GM12878 (cell line): ENCODE measurements at regions not wholly inside any gene's neighbourhood (a gene's known extent, or its start where the extent isn't known, plus 50 kb on each side); places are given as distances from the start of the nearest gene placed in this dataset.

ENCODE experiments used
- ATAC-seq: fragments of 200-7000 bp; cut with Tn5 transposase; 3 replicates; pipeline ENCODE4 v1.9.1; 2020; ENCODE audit warnings: mild to moderate bottlenecking, moderate library complexity
- BruUV-seq: library from RNA; stranded (reverse); fragments of 400-500 nt; replicated peaks from 2 replicates; lab custom pipeline; 2021; lab: Mats Ljungman, UMichigan
- CTCF ChIA-PET: fragments of 300-600 bp; sonication (Branson Sonifier 250); formaldehyde crosslinking; extraction: SDS; loops from one replicate; lab custom pipeline; 2021; ENCODE audit warnings: inconsistent platforms; lab: Yijun Ruan, JAX
- POLR2A ChIA-PET: fragments of 350-600 bp; formaldehyde crosslinking; extraction: SDS; loops from one replicate; lab custom pipeline; 2021; ENCODE audit warnings: inconsistent platforms; lab: Charles Lee
- RAD21 ChIA-PET: fragments of 300-600 bp; sonication (Branson Sonifier 250); formaldehyde crosslinking; loops from one replicate; lab custom pipeline; 2023; ENCODE audit warnings: antibody characterized with exemption; ENCODE audit not compliant: unreplicated experiment; lab: Charles Lee
- SMC1A ChIA-PET: fragments of 300-600 bp; sonication (Branson Sonifier 250); formaldehyde crosslinking; loops from one replicate; lab custom pipeline; 2023; ENCODE audit not compliant: unreplicated experiment, uncharacterized antibody; lab: Charles Lee
- DNase-seq: peaks from one replicate; pipeline ENCODE4 v3.0.0-alpha.2; 2011; ENCODE audit warnings: low read depth, low spot score
- FAIRE-seq: peaks from 3 replicates; lab custom pipeline; 2011; peaks lifted over from hg19 to GRCh38; lab: Jason Lieb, UNC
- H2AFZ ChIP-seq: 2 replicates; pipeline ENCODE4 v1.6.0; 2011; ENCODE audit warnings: low read depth, low read length, control low read depth; ENCODE audit not compliant: control insufficient read depth
- H3K27ac ChIP-seq: 2 replicates; pipeline ENCODE4 v1.5.1; 2011; ENCODE audit warnings: control low read depth; ENCODE audit not compliant: control insufficient read depth, insufficient read depth
- H3K27me3 ChIP-seq, 2 experiments: replicated peaks in 1 of 2; 2 replicates each; pipeline versions ENCODE4 v1.6.0 to v1.6.1; 2011; ENCODE audit warnings: low read length in 1 of 2; ENCODE audit not compliant: control insufficient read depth in 2 of 2, insufficient read depth in 2 of 2
- H3K36me3 ChIP-seq, 2 experiments: 2 replicates each; pipeline ENCODE4 v1.5.1; 2011; ENCODE audit warnings: low read length in 1 of 2; ENCODE audit not compliant: control insufficient read depth in 2 of 2, insufficient read depth in 2 of 2
- H3K4me1 ChIP-seq: 2 replicates; pipeline ENCODE4 v1.6.1; 2011; ENCODE audit warnings: mild to moderate bottlenecking, low read length, moderate library complexity, mixed read lengths; ENCODE audit not compliant: control insufficient read depth, insufficient read depth
- H3K4me2 ChIP-seq: 2 replicates; pipeline ENCODE4 v1.6.0; 2011; ENCODE audit warnings: control low read depth; ENCODE audit not compliant: control insufficient read depth, insufficient read depth
- H3K4me3 ChIP-seq: fragments of 200-600 bp; sonication (generic); 2 replicates; pipeline ENCODE4 v1.5.1; 2016
- H3K79me2 ChIP-seq: 2 replicates; pipeline ENCODE4 v1.6.0; 2011; ENCODE audit warnings: low read length; ENCODE audit not compliant: control insufficient read depth, insufficient read depth
- H3K9ac ChIP-seq: 2 replicates; pipeline ENCODE4 v1.8.0; 2011; ENCODE audit warnings: low read length, control low read depth, mixed read lengths; ENCODE audit not compliant: control insufficient read depth, insufficient read depth
- H3K9me3 ChIP-seq: replicated peaks from 3 replicates; pipeline ENCODE4 v1.5.1; 2011; ENCODE audit warnings: mild to moderate bottlenecking, low read length; ENCODE audit not compliant: control insufficient read depth, insufficient read depth
- H4K20me1 ChIP-seq: 2 replicates; pipeline ENCODE4 v1.6.0; 2011; ENCODE audit not compliant: control insufficient read depth, insufficient read depth
- ATF7 ChIP-seq: fragments of 450-650 bp; IDR thresholded peaks from 2 replicates; pipeline ENCODE4 v1.6.1; 2016; ENCODE audit warnings: low read depth, mild to moderate bottlenecking
- CREM ChIP-seq: IDR thresholded peaks from 2 replicates; pipeline ENCODE4 v1.6.1; 2014; ENCODE audit warnings: antibody characterized with exemption, low read depth
- HSF1 ChIP-seq: fragments of 150-350 bp; IDR thresholded peaks from 2 replicates; pipeline ENCODE4 v1.6.1; 2014; ENCODE audit warnings: mild to moderate bottlenecking, low read depth, low read length
- MTA2 ChIP-seq: fragments of 450-650 bp; IDR thresholded peaks from 2 replicates; pipeline ENCODE4 v1.6.1; 2016; ENCODE audit warnings: low read depth, mild to moderate bottlenecking, moderate library complexity
- MXI1 ChIP-seq: fragments of 150-350 bp; IDR thresholded peaks from 2 replicates; pipeline ENCODE4 v1.6.1; 2011; ENCODE audit warnings: low read depth, mild to moderate bottlenecking, inconsistent platforms, low read length, improper control_type of control experiment
- MYB ChIP-seq: fragments of 150-350 bp; IDR thresholded peaks from 2 replicates; pipeline ENCODE4 v1.6.1; 2014; ENCODE audit warnings: mild to moderate bottlenecking, low read depth, low read length, borderline replicate concordance
- NFIC ChIP-seq: IDR thresholded peaks from 2 replicates; pipeline ENCODE4 v1.6.1; 2012; ENCODE audit warnings: low read depth, mild to moderate bottlenecking, inconsistent platforms, low read length, moderate library complexity
- PML ChIP-seq: IDR thresholded peaks from 2 replicates; pipeline ENCODE4 v1.6.1; 2012; ENCODE audit warnings: low read length, inconsistent platforms
- POLR2A ChIP-seq: IDR thresholded peaks from 2 replicates; pipeline ENCODE4 v1.6.1; 2011; ENCODE audit warnings: low read depth, mild to moderate bottlenecking, low read length
- RAD21 ChIP-seq: IDR thresholded peaks from 2 replicates; pipeline ENCODE4 v1.6.1; 2011; ENCODE audit warnings: mild to moderate bottlenecking, low read depth, low read length, moderate library complexity; ENCODE audit not compliant: insufficient read depth
- RELA ChIP-seq: fragments of 450-650 bp; IDR thresholded peaks from 2 replicates; pipeline ENCODE4 v1.8.0; 2014; ENCODE audit warnings: borderline replicate concordance; ENCODE audit not compliant: partially characterized antibody
- SMARCA5 ChIP-seq: fragments of 450-650 bp; IDR thresholded peaks from 2 replicates; pipeline ENCODE4 v1.6.1; 2017; ENCODE audit warnings: mild to moderate bottlenecking
- SP1 ChIP-seq: IDR thresholded peaks from one replicate; pipeline ENCODE4 v1.6.1; 2011; ENCODE audit warnings: low read depth, low read length
- ZBED1 ChIP-seq: IDR thresholded peaks from 2 replicates; pipeline ENCODE4 v1.6.1; 2016; ENCODE audit warnings: borderline replicate concordance
- ZNF217 ChIP-seq: fragments of 450-650 bp; IDR thresholded peaks from 2 replicates; pipeline ENCODE4 v1.6.1; 2017; ENCODE audit warnings: antibody characterized with exemption, mild to moderate bottlenecking
- in situ Hi-C: fragments of 300-500 bp; cut with MboI; formaldehyde crosslinking; loops from 9 replicates; pipeline ENCODE4 v1.14.3; 2018; ENCODE audit warnings: mixed read lengths
- intact Hi-C: fragments of 100-400 bp; cut with micrococcal nuclease; formaldehyde crosslinking; loops from one replicate; pipeline ENCODE4 v1.14.2; 2022; ENCODE audit not compliant: unreplicated experiment
- TF ChIP-seq, protein P1 (sequence below): fragments of 450-650 bp; IDR thresholded peaks from 2 replicates; pipeline ENCODE4 v1.6.1; 2017; ENCODE audit warnings: borderline replicate concordance
- TF ChIP-seq, protein P2 (sequence below): fragments of 450-650 bp; IDR thresholded peaks from 2 replicates; pipeline ENCODE4 v1.6.1; 2016; ENCODE audit warnings: mild to moderate bottlenecking

DNA sequence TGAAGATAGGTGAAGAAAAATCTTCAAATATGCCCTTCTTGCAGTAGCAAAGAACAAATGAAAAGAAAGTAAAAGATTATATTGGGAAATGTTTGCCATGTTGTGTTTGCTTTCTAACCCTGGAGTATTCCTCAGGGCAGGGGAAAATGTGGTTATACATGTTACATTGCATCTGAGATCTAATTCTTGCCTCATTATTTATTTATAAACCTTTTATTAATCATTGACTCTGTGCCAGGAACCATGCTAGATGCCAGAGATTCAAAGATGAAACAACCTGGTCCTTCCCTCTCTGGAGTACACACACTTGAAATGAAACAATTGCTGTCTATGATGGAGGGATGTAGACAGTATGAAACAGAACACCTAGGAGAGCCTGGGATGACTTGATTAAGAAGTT, 128.1 kb upstream of the HMGA2 start:
- ChIA-PET RAD21 (no interaction called here), POLR2A (no interaction called here)
- no peak overlapping the region for H3K4me2 ChIP-seq

More for the DNA sequence above, 128.1 kb upstream of the HMGA2 start:
- Histone ChIP-seq H2AFZ (no peak overlapping the region), H3K4me1 (no peaks in the 10 kb centered on the region), H3K36me3 (no peaks in the 10 kb centered on the region), H3K27ac (no peak overlapping the region), H3K4me3 (no peak overlapping the region), H3K27me3 (0 out of 4 replicates have a peak, but pooled peaks cover 0 to 3% of the 10 kb centered on the region in 2 experiments), H4K20me1 (no peaks in the 10 kb centered on the region), H3K9ac (no peak overlapping the region), H3K79me2 (no peaks in the 10 kb centered on the region), H3K9me3 (no peaks in the 10 kb centered on the region)
- ChIA-PET SMC1A (no interaction called here), CTCF (interaction anchor here (1.5 kb wide), 1 partner anchor 10 kb away, joined by 3 read pairs; no protein-coding TSS in a partner anchor)
- no peak for ATAC-seq
- in situ Hi-C loops (no loop called here), intact Hi-C loops (no loop called here)
- no TSS peak for BruUV-seq
- no peak for DNase-seq
- no peak for TF ChIP-seq SMARCA5
- TF ChIP-seq CREM = no peak
- TF ChIP-seq PML = no peak
- TF ChIP-seq ATF7 = no peak
- no peak for TF ChIP-seq NFIC
- no peak for TF ChIP-seq MYB
- TF ChIP-seq POLR2A = no peak
- no peak for TF ChIP-seq ZBED1
- TF ChIP-seq, protein P1, sequence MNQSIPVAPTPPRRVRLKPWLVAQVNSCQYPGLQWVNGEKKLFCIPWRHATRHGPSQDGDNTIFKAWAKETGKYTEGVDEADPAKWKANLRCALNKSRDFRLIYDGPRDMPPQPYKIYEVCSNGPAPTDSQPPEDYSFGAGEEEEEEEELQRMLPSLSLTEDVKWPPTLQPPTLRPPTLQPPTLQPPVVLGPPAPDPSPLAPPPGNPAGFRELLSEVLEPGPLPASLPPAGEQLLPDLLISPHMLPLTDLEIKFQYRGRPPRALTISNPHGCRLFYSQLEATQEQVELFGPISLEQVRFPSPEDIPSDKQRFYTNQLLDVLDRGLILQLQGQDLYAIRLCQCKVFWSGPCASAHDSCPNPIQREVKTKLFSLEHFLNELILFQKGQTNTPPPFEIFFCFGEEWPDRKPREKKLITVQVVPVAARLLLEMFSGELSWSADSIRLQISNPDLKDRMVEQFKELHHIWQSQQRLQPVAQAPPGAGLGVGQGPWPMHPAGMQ = no peak
- no peak for TF ChIP-seq ZNF217
- TF ChIP-seq RAD21 = no peak
- no peak for TF ChIP-seq SP1
- TF ChIP-seq, protein P2, sequence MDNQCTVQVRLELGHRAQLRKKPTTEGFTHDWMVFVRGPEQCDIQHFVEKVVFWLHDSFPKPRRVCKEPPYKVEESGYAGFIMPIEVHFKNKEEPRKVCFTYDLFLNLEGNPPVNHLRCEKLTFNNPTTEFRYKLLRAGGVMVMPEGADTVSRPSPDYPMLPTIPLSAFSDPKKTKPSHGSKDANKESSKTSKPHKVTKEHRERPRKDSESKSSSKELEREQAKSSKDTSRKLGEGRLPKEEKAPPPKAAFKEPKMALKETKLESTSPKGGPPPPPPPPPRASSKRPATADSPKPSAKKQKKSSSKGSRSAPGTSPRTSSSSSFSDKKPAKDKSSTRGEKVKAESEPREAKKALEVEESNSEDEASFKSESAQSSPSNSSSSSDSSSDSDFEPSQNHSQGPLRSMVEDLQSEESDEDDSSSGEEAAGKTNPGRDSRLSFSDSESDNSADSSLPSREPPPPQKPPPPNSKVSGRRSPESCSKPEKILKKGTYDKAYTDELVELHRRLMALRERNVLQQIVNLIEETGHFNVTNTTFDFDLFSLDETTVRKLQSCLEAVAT = no peak
- TF ChIP-seq MTA2 = no peak
- no peak for TF ChIP-seq MXI1
- no peak for TF ChIP-seq RELA
- no peak for TF ChIP-seq HSF1
- FAIRE-seq = no peak
